Inferior parietal cortex (tissue), 1 donor: ENCODE measurements at regions not wholly inside any gene's neighbourhood (a gene's known extent, or its start where the extent isn't known, plus 50 kb on each side); places are given as distances from the start of the nearest gene placed in this dataset.

Experiments used
- DNase-seq: peaks from one replicate; pipeline ENCODE4 v3.0.0-alpha.2; 2016; ENCODE audit errors: extremely low spot score

- no peak for DNase-seq
These were observed 166.6 kb downstream of the KLF12 start for GRCh38 chr13:73967397-73968165.

DNA sequence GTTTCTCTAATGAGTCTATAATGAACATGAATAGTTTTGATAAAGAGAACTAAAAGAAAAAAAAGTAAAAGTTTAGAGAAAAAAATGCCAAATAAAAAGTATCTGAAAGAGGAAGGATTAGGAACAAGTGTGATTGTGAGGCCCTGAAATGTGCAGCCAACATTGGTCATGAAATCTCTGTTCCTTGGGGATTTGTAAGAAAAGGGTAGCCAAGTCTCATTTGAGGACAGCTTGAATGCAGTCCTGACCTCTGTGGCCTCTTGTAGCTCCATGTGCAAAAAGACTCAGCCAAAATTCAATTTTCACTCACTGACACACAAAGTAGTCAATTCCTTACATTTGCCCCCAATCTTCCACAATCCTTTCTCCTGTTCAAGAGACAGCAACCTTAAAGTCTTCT, 167.9 kb downstream of the KLF12 start:
- DNase-seq = no peak

DNA sequence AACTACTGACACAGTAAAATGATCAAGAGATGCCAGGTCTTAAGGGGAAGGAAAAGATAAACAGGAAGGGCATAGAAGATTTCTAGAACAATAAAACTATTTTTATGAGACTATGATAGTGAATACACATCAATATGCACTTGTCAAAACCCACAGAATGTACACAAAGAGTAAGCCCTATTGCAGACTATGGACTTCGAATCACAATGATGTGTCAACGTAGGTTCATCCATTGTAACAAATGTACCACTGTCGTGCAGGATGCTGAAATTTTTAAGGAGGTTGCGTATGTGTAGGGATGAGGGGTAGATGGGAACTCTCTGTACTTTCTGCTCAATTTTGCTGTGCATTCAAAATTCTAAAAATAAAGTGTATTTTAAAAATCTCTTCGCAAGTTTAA, 171.9 kb downstream of the KLF12 start:
- no peak for DNase-seq

DNA sequence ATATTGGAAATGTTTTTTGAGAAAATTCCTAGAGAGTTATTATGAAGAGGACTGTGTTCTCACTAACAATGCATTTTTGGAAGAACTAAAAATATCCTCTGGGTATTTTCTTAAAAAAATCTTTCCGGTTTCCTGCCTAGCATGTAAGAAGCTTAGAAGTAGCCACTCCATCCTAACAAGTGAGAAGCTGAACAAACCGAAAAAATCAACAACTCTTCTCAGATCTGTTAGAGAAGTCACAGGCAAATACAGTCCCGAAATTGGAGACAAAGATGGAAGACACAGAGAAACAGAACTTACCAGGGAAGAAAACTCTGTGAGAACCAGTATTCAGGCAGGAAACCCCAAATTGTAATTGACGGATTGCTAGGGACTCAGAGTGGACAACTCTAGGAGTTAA, 173.0 kb downstream of the KLF12 start:
- no peak for DNase-seq

DNA sequence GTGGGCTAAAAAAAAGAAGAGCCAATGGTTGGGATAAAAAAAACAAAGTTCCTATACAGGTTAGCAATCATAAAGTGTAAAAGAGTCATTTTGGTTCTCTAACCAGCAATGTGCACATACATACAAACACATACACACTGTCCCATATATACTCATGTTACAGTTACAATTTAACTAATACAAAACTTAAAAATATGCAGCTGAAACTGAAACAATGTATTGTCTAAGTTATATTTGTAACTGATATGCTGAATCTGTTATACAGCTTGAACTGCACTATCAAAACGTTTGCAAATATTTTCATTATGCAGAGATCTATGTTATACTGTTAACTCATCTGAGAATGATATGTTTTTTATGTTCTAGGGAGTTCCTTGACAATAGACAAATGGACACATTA, 173.7 kb downstream of the KLF12 start:
- no peak for DNase-seq

DNA sequence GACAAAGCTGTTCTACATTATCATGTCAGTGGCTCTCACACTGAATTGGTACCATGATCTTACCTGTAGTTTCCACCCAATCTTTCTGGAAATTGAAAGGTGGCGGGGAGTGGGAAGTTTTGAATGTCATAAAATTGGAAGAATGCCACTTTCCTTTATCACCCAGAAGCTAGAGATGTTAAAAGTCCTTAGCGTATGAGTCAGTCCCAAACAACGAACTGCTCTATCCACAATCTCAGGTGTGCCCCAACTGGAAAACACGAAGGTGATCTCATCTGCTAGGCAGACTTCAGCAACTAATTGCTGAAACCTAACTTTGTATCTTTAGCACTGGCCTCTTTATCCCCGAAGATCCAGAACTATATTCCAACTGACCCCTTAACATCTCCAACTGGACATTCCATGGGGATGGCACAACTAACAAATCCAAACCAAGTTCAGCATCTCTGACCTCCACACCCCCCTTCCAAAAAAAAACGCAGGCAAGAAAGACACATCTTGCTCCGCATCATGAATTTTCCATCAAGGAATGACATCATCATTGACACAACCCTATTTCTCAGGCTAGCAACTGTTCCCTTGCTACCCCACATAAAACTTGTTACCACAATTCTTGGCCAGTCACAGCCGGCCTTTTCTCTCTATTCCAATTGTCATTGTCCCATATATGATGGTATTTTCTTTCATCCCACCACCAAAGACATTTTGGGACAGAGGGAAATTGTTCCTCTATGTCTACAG, 175.4 kb downstream of the KLF12 start:
- DNase-seq = no peak

- no peak for DNase-seq
These were observed 176.3 kb downstream of the KLF12 start for GRCh38 chr13:73957889-73958288.

DNA sequence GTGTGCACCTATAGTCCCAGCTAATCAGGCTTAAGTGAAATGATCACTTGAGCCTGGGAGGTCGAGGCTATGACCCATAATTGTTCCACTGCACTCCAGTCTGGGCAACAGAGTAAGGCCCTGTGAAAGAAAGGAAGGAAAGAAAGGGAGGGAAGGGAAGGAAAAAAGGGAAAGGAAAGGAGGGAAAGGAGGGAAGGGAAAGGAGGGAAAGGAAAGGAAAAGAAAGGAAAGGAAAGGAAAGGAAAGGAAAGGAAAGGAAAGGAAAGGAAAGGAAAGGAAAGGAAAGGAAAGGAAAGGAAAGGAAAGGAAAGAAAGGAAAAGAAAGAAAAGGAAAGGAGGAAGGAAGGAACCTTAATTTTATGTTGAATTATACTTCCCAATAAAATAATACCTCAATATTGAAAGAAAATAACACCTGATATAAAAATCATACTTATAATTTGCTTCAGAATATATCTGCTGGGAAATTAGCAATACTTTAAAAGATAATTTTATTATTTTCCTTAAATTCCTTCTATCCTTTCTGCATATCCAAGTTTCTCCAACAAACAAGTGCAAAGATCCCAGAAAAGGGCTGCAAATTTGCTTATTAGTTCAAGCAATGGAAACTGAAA, 177.3 kb downstream of the KLF12 start:
- no peak for DNase-seq

- DNase-seq = no peak
These were observed 178.2 kb downstream of the KLF12 start for GRCh38 chr13:73955977-73956500.

GRCh38 chr13:73954808-73955207, 179.4 kb downstream of the KLF12 start:
- no peak for DNase-seq

- DNase-seq = no peak
These were observed 181.6 kb downstream of the KLF12 start for GRCh38 chr13:73952648-73953047.

DNA sequence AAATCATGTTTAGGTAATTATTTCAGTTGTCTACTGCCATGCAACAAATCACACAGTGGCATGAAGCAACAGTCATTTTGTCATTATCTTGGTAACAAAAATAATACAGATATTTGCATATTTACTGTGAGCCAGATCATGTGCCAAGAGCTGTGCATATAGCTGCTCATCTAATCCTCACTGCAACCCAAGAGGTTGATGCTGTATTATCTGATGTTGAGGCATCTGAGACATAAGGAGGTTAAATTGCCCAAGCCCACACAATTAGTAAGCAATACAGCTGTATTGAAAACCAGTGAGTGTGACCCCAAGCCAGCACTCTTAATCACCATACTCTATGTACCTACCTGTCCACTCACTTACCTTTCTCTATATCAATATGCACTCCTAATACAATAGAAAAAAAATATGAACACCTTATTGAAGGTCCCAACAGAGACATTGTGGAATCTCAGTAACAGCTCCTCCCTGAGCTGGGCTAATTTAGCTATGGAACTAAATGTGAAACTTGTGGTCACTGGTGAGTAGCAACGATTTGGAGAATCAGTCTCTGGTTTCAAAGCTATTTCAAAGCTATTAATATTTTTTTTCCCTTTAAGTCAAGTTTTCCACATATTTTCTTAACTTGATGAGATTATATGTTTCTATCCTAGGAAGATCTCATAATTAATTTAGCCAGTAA, 185.2 kb downstream of the KLF12 start:
- no peak for DNase-seq

DNA sequence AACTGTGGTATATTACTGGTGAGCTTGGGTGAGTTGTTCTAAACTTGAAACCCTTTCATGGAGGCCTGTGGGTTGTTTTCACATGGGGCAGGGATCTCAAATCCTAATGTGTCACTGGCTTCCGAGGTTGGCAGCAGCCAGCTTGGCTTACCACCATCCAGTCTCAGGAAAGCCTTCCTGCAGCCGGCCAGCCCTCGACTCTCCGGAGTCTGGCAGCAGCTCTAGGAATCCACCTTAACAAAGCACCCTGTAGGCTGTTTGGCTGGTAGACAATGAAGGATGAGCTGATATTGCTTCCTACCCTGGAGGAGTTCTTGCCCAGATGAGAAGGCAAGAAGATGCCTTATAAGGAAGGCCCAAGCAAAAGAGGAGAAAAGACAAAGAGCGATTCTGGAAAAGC, 188.3 kb downstream of the KLF12 start:
- no peak for DNase-seq

DNA sequence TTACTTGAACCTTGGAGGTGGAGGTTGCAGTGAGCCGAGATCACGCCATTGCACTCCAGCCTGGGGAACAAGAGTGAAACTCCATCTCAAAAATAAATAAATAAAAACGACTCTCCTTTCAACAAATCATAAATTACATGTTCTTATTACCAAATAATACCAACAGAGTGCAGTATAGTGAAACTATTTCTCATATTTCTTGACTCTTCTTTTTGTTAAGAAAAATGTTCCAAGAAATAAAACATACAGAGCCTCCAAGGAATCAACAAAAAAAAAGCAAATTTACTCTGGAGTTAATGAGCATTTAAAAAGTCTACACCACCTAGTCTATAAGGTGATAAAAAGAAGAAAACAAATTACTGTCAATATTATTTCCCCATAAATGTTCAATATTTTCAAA, 188.8 kb downstream of the KLF12 start:
- no peak for DNase-seq

- DNase-seq = no peak
These were observed 190.3 kb downstream of the KLF12 start for GRCh38 chr13:73943965-73944233.

DNA sequence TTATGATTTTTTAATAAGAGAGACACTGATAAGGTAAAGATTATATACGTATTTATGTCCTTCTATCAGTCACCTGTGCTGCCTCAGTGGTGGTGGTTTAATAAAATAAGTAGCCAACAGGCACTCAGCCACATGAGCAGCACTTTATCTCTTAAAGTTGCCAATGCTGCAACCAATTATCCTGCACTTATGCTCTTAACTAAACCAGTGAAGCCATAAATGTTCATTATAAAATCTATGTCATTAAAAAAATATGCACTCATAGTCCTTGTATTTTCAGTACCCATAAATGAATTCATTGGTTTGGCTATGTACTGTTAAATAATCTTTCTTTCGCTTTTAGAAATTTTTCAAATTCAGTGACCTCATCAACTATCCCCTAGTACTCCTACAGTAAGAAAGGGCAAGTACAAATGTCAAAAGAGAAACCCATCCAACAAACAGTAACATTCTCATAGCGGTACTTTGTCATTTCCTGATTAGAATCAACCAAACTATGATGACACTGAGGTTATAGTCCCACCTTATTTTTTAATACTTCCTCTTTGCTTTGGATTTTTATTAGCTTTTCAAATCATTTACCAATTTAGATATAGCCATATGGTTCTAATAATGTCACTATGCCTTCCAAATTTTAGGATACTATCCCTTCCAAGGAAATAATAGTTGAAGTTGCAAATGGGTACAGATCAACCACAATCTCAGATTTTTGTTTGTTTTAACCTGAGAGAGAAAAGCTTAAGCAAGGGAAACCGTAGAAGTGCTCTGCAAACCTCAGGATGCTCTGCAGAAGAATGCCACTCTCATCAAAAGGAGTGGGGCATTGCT, 190.9 kb downstream of the KLF12 start:
- no peak for DNase-seq

GRCh38 chr13:73941752-73942151, 192.5 kb downstream of the KLF12 start:
- DNase-seq = no peak

DNA sequence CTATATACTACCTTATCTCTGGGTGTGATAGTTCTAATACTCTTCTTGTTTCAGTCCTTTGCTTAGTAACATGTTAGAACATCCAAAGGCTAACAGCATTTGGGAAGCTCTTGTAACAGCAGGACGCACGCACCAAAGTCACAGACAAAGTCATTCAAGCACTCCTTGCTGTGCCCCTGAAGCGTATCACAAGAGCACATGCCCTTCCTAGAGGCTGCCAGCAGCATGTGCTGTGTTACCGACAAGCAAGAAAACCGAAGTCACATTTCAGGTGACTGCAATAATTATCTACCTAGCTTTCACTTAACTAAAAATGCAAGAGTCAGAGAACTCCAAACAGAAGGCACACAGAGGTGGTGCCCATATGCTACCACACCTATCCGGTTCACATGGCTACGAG, 194.1 kb downstream of the KLF12 start:
- DNase-seq = no peak

GRCh38 chr13:73939603-73940002, 194.6 kb downstream of the KLF12 start:
- no peak for DNase-seq

GRCh38 chr13:73939071-73939380, 195.2 kb downstream of the KLF12 start:
- no peak for DNase-seq

DNA sequence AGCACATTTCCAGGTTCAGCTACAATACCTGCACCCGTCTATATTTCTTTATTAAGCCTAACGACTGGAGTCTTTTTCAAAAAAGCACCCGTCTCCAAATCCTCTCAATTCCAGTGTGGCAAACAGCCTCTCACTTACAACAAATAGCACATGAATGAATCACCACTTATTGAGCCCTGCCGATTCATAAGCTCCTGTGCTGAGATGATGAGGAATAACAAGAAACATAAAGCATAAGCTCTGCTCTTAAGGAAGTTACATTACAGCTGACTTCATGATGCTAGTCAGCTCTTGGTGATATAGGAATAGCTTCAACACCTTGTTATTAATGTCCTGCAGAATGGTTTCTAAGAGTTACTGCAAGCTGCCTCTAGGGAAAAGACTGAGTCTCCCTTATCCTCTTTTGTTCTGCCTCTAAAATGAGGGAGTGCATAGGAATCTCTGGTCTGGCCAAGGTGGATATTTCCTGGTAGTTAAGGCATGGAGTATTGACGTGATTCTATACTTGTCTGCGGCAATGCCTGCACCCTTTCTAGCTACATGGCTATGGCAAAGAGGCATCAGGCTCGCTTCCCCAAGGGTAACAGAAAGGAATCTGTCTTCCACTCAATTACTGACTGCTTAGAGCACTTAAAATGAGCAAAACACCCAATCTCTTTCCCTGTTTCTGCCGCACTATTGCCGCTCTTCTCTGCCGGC, 195.7 kb downstream of the KLF12 start:
- no peak for DNase-seq
